ENCODE measurements at regions not wholly inside any gene's neighbourhood (a gene's known extent, or its start where the extent isn't known, plus 50 kb on each side); places are given as distances from the start of the nearest gene placed in this dataset.

- Histone ChIP-seq H3K27me3 (ENCODE audit: low read length) (no peaks in the 10 kb centered on the region; the same call in 1 of the 2 replicates), H3F3A (ENCODE audit: low read length, unreplicated experiment) (no peaks in the 10 kb centered on the region), H3K9me2 (replicated peaks; ENCODE audit: low read length) (no peaks in the 10 kb centered on the region), H3K27ac (ENCODE audit: low read length) (no peak overlapping the region), H3K9me3 (ENCODE audit: low read length) (no peaks in the 10 kb centered on the region), H2AFZ (ENCODE audit: low read length) (no peak overlapping the region), H3K4me1 (ENCODE audit: insufficient read depth, low read length) (no peaks in the 10 kb centered on the region), H3K9ac (ENCODE audit: low read length) (no peak overlapping the region), H3K79me2 (ENCODE audit: low read length) (no peaks in the 10 kb centered on the region), H3K4me2 (ENCODE audit: low read length) (no peak overlapping the region), H3K36me3 (ENCODE audit: low read depth, low read length) (no peaks in the 10 kb centered on the region), H3K4me3 (ENCODE audit: low read length) (no peak overlapping the region), H4K20me1 (ENCODE audit: low read length) (no peaks in the 10 kb centered on the region)
- TF ChIP-seq EZH2phosphoT487 (IDR thresholded peaks at IDR 0.05; ENCODE audit: borderline replicate concordance, low read length) (no peak), CTCF (conservative IDR thresholded peaks at IDR 0.05; ENCODE audit: low read depth, low read length) (no peak), EZH2 (IDR thresholded peaks at IDR 0.05; ENCODE audit: low read length, unreplicated experiment) (no peak)
- ATAC-seq (no peak), DNase-seq (no peak)
- no TSS peak for BruUV-seq (replicated peaks)
- ChIA-PET CTCF (no interaction called here), POLR2A (ENCODE audit: unreplicated experiment) (no interaction called here)
- intact Hi-C loops (cut with micrococcal nuclease) = no loop called here
Observed at GRCh38 chr4:174170091-174170490, 113.4 kb downstream of the FBXO8 start.

- BruUV-seq (replicated peaks) = no TSS peak
Observed at GRCh38 chr4:174157106-174157607, 126.3 kb downstream of the FBXO8 start.

More at GRCh38 chr4:174157106-174157607, 126.3 kb downstream of the FBXO8 start:
- POLR2A ChIA-PET (ENCODE audit: unreplicated experiment) = no interaction called here
- H3K4me2 ChIP-seq (ENCODE audit: low read length) = no peak overlapping the region
- no peak overlapping the region for H3K27ac ChIP-seq (ENCODE audit: low read length)
- TF ChIP-seq EZH2 (IDR thresholded peaks at IDR 0.05; ENCODE audit: low read length, unreplicated experiment) = no peak
- TF ChIP-seq CTCF (conservative IDR thresholded peaks at IDR 0.05; ENCODE audit: low read depth, low read length) = no peak
- no peak for TF ChIP-seq EZH2phosphoT487 (IDR thresholded peaks at IDR 0.05; ENCODE audit: borderline replicate concordance, low read length)
- H3K9me3 ChIP-seq (ENCODE audit: low read length) = no peaks in the 10 kb centered on the region
- H3K79me2 ChIP-seq (ENCODE audit: low read length) = no peaks in the 10 kb centered on the region
- no peak for DNase-seq
- no peak for ATAC-seq
- intact Hi-C loops (cut with micrococcal nuclease) = loop anchor here (5.0 kb wide), 1 partner anchor 160 kb away; no protein-coding TSS in a partner anchor
- H4K20me1 ChIP-seq (ENCODE audit: low read length) = no peaks in the 10 kb centered on the region
- H3F3A ChIP-seq (ENCODE audit: low read length, unreplicated experiment) = no peaks in the 10 kb centered on the region
- no peaks in the 10 kb centered on the region for H3K4me1 ChIP-seq (ENCODE audit: insufficient read depth, low read length)
- CTCF ChIA-PET = interaction anchor here (0.7 kb wide), 1 partner anchor 740 kb away, joined by 3 read pairs; no protein-coding TSS in a partner anchor
- H2AFZ ChIP-seq (ENCODE audit: low read length) = no peak overlapping the region
- no peaks in the 10 kb centered on the region for H3K36me3 ChIP-seq (ENCODE audit: low read depth, low read length)
- peaks cover 10% of the 10 kb centered on the region for H3K27me3 ChIP-seq (ENCODE audit: low read length)
- no peak overlapping the region for H3K4me3 ChIP-seq (ENCODE audit: low read length)
- H3K9me2 ChIP-seq (replicated peaks; ENCODE audit: low read length) = no peaks in the 10 kb centered on the region
- no peak overlapping the region for H3K9ac ChIP-seq (ENCODE audit: low read length)

Measured in PC-3 (cell line).